IPS-18a (cell line): ENCODE measurements at regions not wholly inside any gene's neighbourhood (a gene's known extent, or its start where the extent isn't known, plus 50 kb on each side); places are given as distances from the start of the nearest gene placed in this dataset.

Experiments used
- H3K27ac ChIP-seq: one replicate; pipeline ENCODE4 v1.5.1; 2013; ENCODE audit warnings: low read length
- H3K27me3 ChIP-seq: one replicate; pipeline ENCODE4 v1.6.1; 2013; ENCODE audit warnings: mild to moderate bottlenecking, low read length; ENCODE audit not compliant: control insufficient read depth, insufficient read depth
- H3K36me3 ChIP-seq: one replicate; pipeline ENCODE4 v1.6.1; 2013; ENCODE audit warnings: low read depth, low read length; ENCODE audit not compliant: control insufficient read depth
- H3K4me1 ChIP-seq: one replicate; pipeline ENCODE4 v1.6.1; 2013; ENCODE audit warnings: low read depth, low read length; ENCODE audit not compliant: control insufficient read depth
- H3K4me3 ChIP-seq: one replicate; pipeline ENCODE4 v1.5.1; 2013; ENCODE audit warnings: low read length
- H3K9ac ChIP-seq: one replicate; pipeline ENCODE4 v1.6.1; 2013; ENCODE audit warnings: mild to moderate bottlenecking, low read length, moderate library complexity
- H3K9me3 ChIP-seq: one replicate; pipeline ENCODE4 v1.6.1; 2013; ENCODE audit warnings: low read depth, low read length; ENCODE audit not compliant: control insufficient read depth

DNA sequence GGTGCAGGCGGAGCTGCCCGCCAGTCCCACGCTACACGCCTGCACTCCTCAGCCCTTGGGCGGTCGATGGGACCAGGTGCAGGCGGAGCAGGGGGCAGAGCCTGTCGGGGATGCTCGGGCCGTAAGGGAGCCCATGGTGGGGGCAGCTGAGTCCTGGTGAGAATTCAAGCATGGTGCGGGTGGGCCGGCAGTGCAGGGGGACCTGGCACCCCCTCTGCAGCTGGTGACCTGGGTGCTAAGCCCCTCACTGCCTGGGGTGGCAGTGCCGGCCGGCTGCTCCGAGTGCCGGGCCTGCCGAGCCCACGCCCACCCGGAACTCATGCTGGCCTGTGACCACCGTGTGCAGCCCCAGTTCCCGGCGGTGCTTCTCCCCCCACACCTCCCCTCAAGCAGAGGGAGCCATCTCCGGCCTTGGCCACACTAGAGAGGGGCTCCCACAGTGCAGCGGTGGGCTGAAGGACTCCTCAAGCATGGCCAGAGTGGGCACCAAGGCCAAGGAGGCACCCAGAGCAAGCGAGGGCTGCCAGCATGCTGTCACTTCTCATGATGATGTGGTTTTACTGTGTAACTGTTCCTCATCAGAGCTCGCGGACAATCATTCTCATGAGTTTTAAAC, 228.9 kb upstream of the CDH9 start:
- Histone ChIP-seq H3K4me1 (no peaks in the 10 kb centered on the region), H3K9me3 (no peaks in the 10 kb centered on the region), H3K4me3 (no peak overlapping the region), H3K36me3 (no peaks in the 10 kb centered on the region), H3K27me3 (no peaks in the 10 kb centered on the region), H3K9ac (no peak overlapping the region), H3K27ac (no peak overlapping the region)

DNA sequence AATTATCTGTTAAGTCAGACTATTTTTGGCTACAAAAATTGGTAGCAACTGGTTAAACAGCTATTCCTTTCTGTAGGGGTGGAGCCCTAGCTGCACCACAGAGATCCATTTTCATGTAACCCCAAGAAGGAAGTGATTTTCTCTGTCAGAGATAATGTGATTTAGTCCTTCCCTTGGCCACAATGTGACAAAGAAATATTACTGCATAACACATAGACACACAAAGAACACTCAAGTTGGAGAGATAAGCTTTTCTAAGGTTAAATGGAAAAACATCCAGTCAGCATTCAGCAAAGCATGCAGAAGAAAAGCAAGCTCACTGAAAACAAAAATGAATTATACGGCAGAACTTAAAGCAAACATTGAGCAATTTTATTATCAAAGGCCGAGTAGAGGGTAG, 227.8 kb upstream of the CDH9 start:
- no peaks in the 10 kb centered on the region for H3K36me3 ChIP-seq
- no peaks in the 10 kb centered on the region for H3K9me3 ChIP-seq
- no peaks in the 10 kb centered on the region for H3K4me1 ChIP-seq
- H3K27ac ChIP-seq: no peak overlapping the region
- no peak overlapping the region for H3K4me3 ChIP-seq
- no peak overlapping the region for H3K9ac ChIP-seq
- H3K27me3 ChIP-seq: no peaks in the 10 kb centered on the region

DNA sequence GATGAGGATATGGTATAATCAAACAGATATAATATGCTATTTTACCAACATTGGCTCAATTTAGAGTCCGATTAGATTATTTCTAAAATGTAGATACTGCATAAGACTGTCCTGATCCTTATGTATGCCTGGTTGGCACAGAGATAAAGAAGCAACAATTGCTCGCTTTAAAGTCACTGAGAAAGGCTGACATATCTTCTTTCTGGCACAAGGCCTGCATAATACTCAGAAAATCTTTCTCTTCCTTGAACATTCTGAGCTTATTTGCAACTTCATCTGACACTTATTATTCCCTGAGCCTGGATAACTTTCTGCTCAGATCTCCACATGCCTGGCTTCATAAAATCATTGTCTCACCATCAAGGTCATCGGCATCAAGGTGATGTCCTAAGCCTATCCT, 219.3 kb upstream of the CDH9 start:
- Histone ChIP-seq H3K4me1 (no peaks in the 10 kb centered on the region), H3K27me3 (no peaks in the 10 kb centered on the region), H3K9ac (no peak overlapping the region), H3K36me3 (no peaks in the 10 kb centered on the region), H3K9me3 (no peaks in the 10 kb centered on the region), H3K4me3 (no peak overlapping the region), H3K27ac (no peak overlapping the region)

- no peak overlapping the region for H3K27ac ChIP-seq
- H3K4me1 ChIP-seq: no peaks in the 10 kb centered on the region
- H3K27me3 ChIP-seq: no peaks in the 10 kb centered on the region
- no peak overlapping the region for H3K9ac ChIP-seq
- H3K4me3 ChIP-seq: no peak overlapping the region
- H3K36me3 ChIP-seq: no peaks in the 10 kb centered on the region
- H3K9me3 ChIP-seq: no peaks in the 10 kb centered on the region
Observed at GRCh38 chr5:27252911-27253310, 214.5 kb upstream of the CDH9 start.

GRCh38 chr5:27242258-27242626, 203.9 kb upstream of the CDH9 start:
- Histone ChIP-seq H3K27ac (no peak overlapping the region), H3K4me1 (no peaks in the 10 kb centered on the region), H3K9ac (no peak overlapping the region)

DNA sequence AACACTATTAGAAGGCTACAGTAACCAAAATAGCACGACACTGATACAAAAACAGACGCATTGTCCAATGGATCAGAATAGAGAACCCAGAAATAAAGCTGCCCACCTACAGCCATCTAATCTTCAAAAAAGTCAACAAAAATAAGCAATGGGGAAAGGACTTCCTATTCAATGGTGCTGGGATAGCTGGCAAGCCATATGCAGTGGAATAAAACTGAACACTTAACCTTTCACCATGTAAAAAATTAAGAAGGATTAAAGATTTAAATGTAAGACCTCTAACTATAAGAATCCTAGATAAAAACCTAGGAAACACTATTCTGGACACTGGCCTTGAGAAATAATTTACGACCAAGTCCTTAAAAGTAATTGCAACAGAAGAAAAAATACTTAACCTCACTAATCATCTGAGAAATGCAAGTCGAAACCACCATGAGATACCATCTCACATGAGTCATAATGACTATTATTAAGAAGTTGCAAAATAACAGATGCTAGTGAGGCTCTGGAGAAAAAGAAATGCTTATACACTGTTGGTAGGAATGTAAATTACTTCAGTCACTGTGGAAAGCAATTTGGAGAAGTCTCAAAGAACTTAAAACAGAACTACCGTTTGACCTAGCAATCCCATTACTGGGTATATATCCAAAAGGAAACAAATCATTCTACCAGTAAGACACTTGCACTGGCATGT, 203.3 kb upstream of the CDH9 start:
- H3K27ac ChIP-seq: no peak overlapping the region
- no peaks in the 10 kb centered on the region for H3K36me3 ChIP-seq
- H3K27me3 ChIP-seq: no peaks in the 10 kb centered on the region
- no peak overlapping the region for H3K9ac ChIP-seq
- H3K9me3 ChIP-seq: no peaks in the 10 kb centered on the region
- no peaks in the 10 kb centered on the region for H3K4me1 ChIP-seq
- no peak overlapping the region for H3K4me3 ChIP-seq

More at GRCh38 chr5:27242258-27242626, 203.9 kb upstream of the CDH9 start:
- no peaks in the 10 kb centered on the region for H3K36me3 ChIP-seq
- H3K9me3 ChIP-seq: no peaks in the 10 kb centered on the region
- H3K27me3 ChIP-seq: no peaks in the 10 kb centered on the region
- no peak overlapping the region for H3K4me3 ChIP-seq

DNA sequence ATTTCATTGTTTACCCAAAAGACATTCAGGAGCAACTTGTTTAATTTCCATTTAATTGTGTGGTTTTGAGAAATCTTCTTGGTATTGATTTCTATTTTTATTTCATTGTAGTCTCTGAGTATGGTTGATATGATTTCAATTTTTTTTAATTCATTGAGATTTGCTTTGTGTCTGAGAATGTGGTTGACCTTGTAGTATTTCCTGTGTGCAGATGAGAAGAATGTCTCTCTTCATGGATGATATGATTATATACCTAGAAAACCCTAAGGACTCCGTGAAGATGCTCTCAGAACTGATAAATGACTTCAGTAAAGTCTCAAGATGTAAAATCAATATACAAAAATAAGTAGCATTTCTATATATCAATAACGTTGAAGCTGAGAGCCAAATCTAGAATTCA, 202.4 kb upstream of the CDH9 start:
- H3K27me3 ChIP-seq: no peaks in the 10 kb centered on the region
- no peak overlapping the region for H3K9ac ChIP-seq

GRCh38 chr5:27234916-27235315, 196.5 kb upstream of the CDH9 start:
- Histone ChIP-seq H3K27ac (no peak overlapping the region), H3K27me3 (no peaks in the 10 kb centered on the region), H3K9me3 (no peaks in the 10 kb centered on the region), H3K36me3 (no peaks in the 10 kb centered on the region), H3K9ac (no peak overlapping the region), H3K4me1 (no peaks in the 10 kb centered on the region), H3K4me3 (no peak overlapping the region)

More for the DNA sequence above, 202.4 kb upstream of the CDH9 start:
- H3K9me3 ChIP-seq: no peaks in the 10 kb centered on the region
- no peak overlapping the region for H3K4me3 ChIP-seq
- H3K36me3 ChIP-seq: no peaks in the 10 kb centered on the region
- no peaks in the 10 kb centered on the region for H3K4me1 ChIP-seq
- H3K27ac ChIP-seq: no peak overlapping the region

- H3K36me3 ChIP-seq: no peaks in the 10 kb centered on the region
- no peak overlapping the region for H3K27ac ChIP-seq
- H3K9me3 ChIP-seq: no peaks in the 10 kb centered on the region
- H3K27me3 ChIP-seq: no peaks in the 10 kb centered on the region
- H3K4me3 ChIP-seq: no peak overlapping the region
- H3K4me1 ChIP-seq: no peaks in the 10 kb centered on the region
- no peak overlapping the region for H3K9ac ChIP-seq
Observed at GRCh38 chr5:27221410-27221809, 183.0 kb upstream of the CDH9 start.

DNA sequence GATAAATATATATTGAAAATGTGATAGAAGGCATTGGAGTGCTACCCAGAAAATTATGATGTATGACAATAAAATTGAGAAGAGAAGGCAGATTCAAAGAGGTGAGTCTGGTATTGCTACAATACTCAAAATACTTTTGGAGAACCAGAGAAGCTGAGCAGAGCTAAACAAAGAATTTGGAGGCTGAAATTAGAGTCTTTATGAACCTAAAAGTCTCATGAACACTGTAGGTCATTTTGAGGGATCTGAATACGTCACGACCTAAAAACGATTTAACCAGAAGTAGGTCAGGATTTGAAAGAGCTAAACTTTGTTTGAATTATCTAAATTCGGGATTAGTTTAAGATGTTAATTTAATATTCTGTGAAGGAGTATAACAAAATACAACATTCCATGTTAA, 182.4 kb upstream of the CDH9 start:
- H3K4me3 ChIP-seq: no peak overlapping the region
- H3K36me3 ChIP-seq: no peaks in the 10 kb centered on the region
- H3K9me3 ChIP-seq: no peaks in the 10 kb centered on the region

GRCh38 chr5:27217977-27218376, 179.6 kb upstream of the CDH9 start:
- Histone ChIP-seq H3K9ac (no peak overlapping the region), H3K4me1 (no peaks in the 10 kb centered on the region), H3K9me3 (no peaks in the 10 kb centered on the region), H3K36me3 (no peaks in the 10 kb centered on the region), H3K27me3 (no peaks in the 10 kb centered on the region), H3K4me3 (no peak overlapping the region), H3K27ac (no peak overlapping the region)

More for the DNA sequence above, 182.4 kb upstream of the CDH9 start:
- Histone ChIP-seq H3K9ac (no peak overlapping the region), H3K4me1 (no peaks in the 10 kb centered on the region), H3K27ac (no peak overlapping the region), H3K27me3 (no peaks in the 10 kb centered on the region)
